ENCODE measurements at regions not wholly inside any gene's neighbourhood (a gene's known extent, or its start where the extent isn't known, plus 50 kb on each side); places are given as distances from the start of the nearest gene placed in this dataset.

DNA sequence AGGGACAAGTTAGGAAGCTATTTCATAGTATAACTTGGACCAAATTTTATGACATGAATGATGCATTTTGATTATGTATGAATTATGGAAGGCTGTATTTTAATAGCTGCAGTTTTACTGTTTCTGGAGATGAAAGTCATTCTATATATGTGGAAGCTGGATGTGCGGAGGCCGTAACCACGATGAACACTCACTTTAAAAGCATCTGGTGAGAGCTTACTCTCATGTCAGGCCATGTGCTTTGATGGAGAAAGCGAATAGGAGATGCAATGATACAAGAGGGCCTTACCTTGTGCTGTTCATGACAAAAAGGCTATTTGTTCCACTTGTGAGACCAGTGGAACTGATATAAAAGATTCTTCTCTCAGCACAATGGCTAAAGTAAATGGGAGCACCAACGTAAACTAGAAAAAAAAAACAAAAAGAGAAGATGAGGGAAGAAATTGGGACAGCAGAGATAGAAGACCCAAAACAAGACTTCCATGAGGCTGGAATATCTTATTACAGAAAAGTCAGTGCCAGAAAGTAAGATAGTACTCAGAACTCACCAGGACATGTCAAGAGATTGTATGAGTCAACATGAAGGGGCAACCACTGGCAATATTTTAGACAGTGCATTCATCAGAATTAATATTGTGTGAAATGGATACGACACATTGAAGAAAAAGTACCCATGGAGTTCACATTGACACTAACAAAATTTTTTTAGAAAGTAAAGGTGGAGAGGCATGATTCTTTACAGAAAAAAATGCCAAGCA is 63.3 kb upstream of the GAB1 start:
- DNase-seq (ENCODE audit: low read depth) (no peak), FAIRE-seq (no peak)
- TF ChIP-seq, protein P1, sequence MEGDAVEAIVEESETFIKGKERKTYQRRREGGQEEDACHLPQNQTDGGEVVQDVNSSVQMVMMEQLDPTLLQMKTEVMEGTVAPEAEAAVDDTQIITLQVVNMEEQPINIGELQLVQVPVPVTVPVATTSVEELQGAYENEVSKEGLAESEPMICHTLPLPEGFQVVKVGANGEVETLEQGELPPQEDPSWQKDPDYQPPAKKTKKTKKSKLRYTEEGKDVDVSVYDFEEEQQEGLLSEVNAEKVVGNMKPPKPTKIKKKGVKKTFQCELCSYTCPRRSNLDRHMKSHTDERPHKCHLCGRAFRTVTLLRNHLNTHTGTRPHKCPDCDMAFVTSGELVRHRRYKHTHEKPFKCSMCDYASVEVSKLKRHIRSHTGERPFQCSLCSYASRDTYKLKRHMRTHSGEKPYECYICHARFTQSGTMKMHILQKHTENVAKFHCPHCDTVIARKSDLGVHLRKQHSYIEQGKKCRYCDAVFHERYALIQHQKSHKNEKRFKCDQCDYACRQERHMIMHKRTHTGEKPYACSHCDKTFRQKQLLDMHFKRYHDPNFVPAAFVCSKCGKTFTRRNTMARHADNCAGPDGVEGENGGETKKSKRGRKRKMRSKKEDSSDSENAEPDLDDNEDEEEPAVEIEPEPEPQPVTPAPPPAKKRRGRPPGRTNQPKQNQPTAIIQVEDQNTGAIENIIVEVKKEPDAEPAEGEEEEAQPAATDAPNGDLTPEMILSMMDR (IDR thresholded peaks at IDR 0.05; ENCODE audit: insufficient read depth, low read length, severe bottlenecking), result no peak
- H3K4me3 ChIP-seq (ENCODE audit: low read depth, low read length), result no peak overlapping the region
- no peaks in the 10 kb centered on the region for H3K27me3 ChIP-seq (ENCODE audit: control insufficient read depth, insufficient read depth, low read length)
- H3K36me3 ChIP-seq (ENCODE audit: control insufficient read depth, insufficient read depth, low read length), result no peaks in the 10 kb centered on the region

GRCh38 chr4:143280861-143281260 is 55.8 kb upstream of the GAB1 start:
- no peak overlapping the region for H3K4me3 ChIP-seq (ENCODE audit: low read depth, low read length)
- FAIRE-seq, result no peak
- TF ChIP-seq, protein P1 (IDR thresholded peaks at IDR 0.05; ENCODE audit: insufficient read depth, low read length, severe bottlenecking), result no peak
- DNase-seq (ENCODE audit: low read depth), result no peak
- H3K27me3 ChIP-seq (ENCODE audit: control insufficient read depth, insufficient read depth, low read length), result no peaks in the 10 kb centered on the region
- no peaks in the 10 kb centered on the region for H3K36me3 ChIP-seq (ENCODE audit: control insufficient read depth, insufficient read depth, low read length)

DNA sequence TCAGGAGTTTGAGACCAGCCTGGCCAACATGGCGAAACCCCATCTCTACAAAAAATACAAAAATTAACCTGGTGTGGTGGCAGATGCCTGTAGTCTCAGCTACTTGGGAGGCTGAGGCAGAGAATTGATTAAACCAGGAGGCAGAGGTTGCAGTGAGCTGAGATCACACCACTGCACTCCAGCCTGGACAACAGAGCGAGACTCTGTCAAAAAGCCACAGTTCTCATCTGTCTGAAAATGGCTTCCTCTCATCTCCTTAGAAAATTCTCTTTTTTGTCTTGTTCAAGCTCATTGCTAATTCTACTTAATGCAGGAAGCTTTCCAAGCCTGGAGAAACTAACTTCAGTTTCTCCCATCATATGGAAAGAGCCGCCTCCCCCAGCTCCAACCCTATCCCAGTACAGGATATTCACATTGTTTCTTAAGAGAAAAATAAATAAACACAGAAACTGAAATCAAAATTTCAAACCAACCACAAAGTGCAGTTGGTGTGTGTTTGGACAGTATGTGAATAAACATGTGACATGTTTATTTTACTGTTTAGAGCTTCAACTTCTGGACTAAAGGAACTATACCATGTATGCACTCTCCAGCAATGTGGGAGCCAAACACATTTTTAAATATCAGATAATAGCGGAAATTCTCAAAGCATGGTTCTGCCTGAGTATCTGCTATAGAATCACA is 55.0 kb upstream of the GAB1 start:
- TF ChIP-seq, protein P1 (IDR thresholded peaks at IDR 0.05; ENCODE audit: insufficient read depth, low read length, severe bottlenecking), result no peak
- FAIRE-seq (no peak), DNase-seq (ENCODE audit: low read depth) (no peak)
- Histone ChIP-seq H3K4me3 (ENCODE audit: low read depth, low read length) (no peak overlapping the region), H3K36me3 (ENCODE audit: control insufficient read depth, insufficient read depth, low read length) (no peaks in the 10 kb centered on the region), H3K27me3 (ENCODE audit: control insufficient read depth, insufficient read depth, low read length) (no peaks in the 10 kb centered on the region)

DNA sequence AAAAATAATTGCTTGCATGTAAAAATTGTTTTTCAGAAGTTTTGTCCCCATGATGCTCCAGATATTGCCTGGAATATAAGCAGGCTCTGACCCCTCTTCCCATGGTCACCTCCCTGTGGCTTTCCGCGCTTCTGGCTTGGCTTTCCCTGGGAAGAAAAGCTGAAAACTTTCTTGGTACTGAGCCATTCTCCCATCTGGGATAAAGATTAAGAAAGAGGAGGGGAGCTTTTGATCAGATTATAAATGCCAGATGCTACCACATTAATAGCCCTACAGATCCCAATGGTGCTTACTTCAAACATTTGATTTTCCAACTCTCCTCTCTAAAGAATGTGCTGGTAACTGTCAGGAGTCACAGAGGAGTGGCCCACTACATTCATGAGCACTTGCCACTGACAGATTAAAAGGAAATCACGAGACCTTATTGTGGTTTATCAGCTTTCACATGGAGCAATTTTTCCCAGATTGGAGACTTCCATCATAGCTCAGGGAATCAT is 54.4 kb upstream of the GAB1 start:
- TF ChIP-seq, protein P1 (IDR thresholded peaks at IDR 0.05; ENCODE audit: insufficient read depth, low read length, severe bottlenecking), result no peak
- DNase-seq (ENCODE audit: low read depth) (no peak), FAIRE-seq (no peak)
- Histone ChIP-seq H3K36me3 (ENCODE audit: control insufficient read depth, insufficient read depth, low read length) (no peaks in the 10 kb centered on the region), H3K27me3 (ENCODE audit: control insufficient read depth, insufficient read depth, low read length) (no peaks in the 10 kb centered on the region), H3K4me3 (ENCODE audit: low read depth, low read length) (no peak overlapping the region)

GRCh38 chr4:143285696-143286437 is 50.8 kb upstream of the GAB1 start:
- H3K4me3 ChIP-seq (ENCODE audit: low read depth, low read length), result no peak overlapping the region
- no peaks in the 10 kb centered on the region for H3K36me3 ChIP-seq (ENCODE audit: control insufficient read depth, insufficient read depth, low read length)
- TF ChIP-seq, protein P1 (IDR thresholded peaks at IDR 0.05; ENCODE audit: insufficient read depth, low read length, severe bottlenecking), result no peak
- DNase-seq (ENCODE audit: low read depth) (no peak), FAIRE-seq (no peak)
- H3K27me3 ChIP-seq (ENCODE audit: control insufficient read depth, insufficient read depth, low read length), result no peaks in the 10 kb centered on the region

Data from bronchial epithelial cell (primary cell).